HG03039 (cell line): ENCODE measurements at regions not wholly inside any gene's neighbourhood (a gene's known extent, or its start where the extent isn't known, plus 50 kb on each side); places are given as distances from the start of the nearest gene placed in this dataset.
"Not testable (repeated sequence)": the region's sequence is repeated elsewhere in the genome, so short reads cannot be mapped to it uniquely, and the experiment has no call there.

Experiments used
- ATAC-seq: cut with Tn5 transposase; IDR thresholded peaks from one replicate; pipeline ENCODE4 v1.9.1; 2021; ENCODE audit warnings: mild to moderate bottlenecking, moderate library complexity; ENCODE audit not compliant: unreplicated experiment

GRCh38 chr14:39628087-39628486, 195.9 kb upstream of the FBXO33 start:
- no peak for ATAC-seq

GRCh38 chr14:39626589-39627576, 194.7 kb upstream of the FBXO33 start:
- ATAC-seq: no peak

GRCh38 chr14:39621678-39622077, 189.4 kb upstream of the FBXO33 start:
- ATAC-seq: no peak

- ATAC-seq: no peak
Observed at GRCh38 chr14:39621223-39621622, 189.0 kb upstream of the FBXO33 start.

- no peak for ATAC-seq
Observed at GRCh38 chr14:39617537-39617936, 185.3 kb upstream of the FBXO33 start.

GRCh38 chr14:39615352-39615751, 183.1 kb upstream of the FBXO33 start:
- no peak for ATAC-seq

- ATAC-seq: no peak
Observed at GRCh38 chr14:39614297-39614923, 182.2 kb upstream of the FBXO33 start.

GRCh38 chr14:39609119-39609518, 176.9 kb upstream of the FBXO33 start:
- ATAC-seq: no peak

GRCh38 chr14:39607978-39608377, 175.7 kb upstream of the FBXO33 start:
- no peak for ATAC-seq

- no peak for ATAC-seq
Observed at GRCh38 chr14:39603942-39604341, 171.7 kb upstream of the FBXO33 start.

- no peak for ATAC-seq
Observed at GRCh38 chr14:39593377-39593776, 161.1 kb upstream of the FBXO33 start.

GRCh38 chr14:39592116-39592789, 160.0 kb upstream of the FBXO33 start:
- ATAC-seq: no peak

GRCh38 chr14:39589882-39590281, 157.6 kb upstream of the FBXO33 start:
- not testable (repeated sequence) for ATAC-seq

- no peak for ATAC-seq
Observed at GRCh38 chr14:39582028-39582654, 149.9 kb upstream of the FBXO33 start.

- ATAC-seq: no peak
Observed at GRCh38 chr14:39581474-39581873, 149.2 kb upstream of the FBXO33 start.

GRCh38 chr14:39580696-39581095, 148.5 kb upstream of the FBXO33 start:
- no peak for ATAC-seq

- no peak for ATAC-seq
Observed at GRCh38 chr14:39576736-39577135, 144.5 kb upstream of the FBXO33 start.

- no peak for ATAC-seq
Observed at GRCh38 chr14:39576258-39576657, 144.0 kb upstream of the FBXO33 start.

GRCh38 chr14:39568809-39569538, 136.7 kb upstream of the FBXO33 start:
- no peak for ATAC-seq

- ATAC-seq: no peak
Observed at GRCh38 chr14:39566795-39567194, 134.6 kb upstream of the FBXO33 start.
